ENCODE measurements at regions not wholly inside any gene's neighbourhood (a gene's known extent, or its start where the extent isn't known, plus 50 kb on each side); places are given as distances from the start of the nearest gene placed in this dataset.

GRCh38 chr11:28966951-28967350, 858.8 kb downstream of the METTL15 start:
- Histone ChIP-seq H3K4me2 (no peak overlapping the region), H4K20me1 (no peaks in the 10 kb centered on the region), H3K9me3 (no peaks in the 10 kb centered on the region), H3K4me1 (no peaks in the 10 kb centered on the region), H3K4me3 (no peak overlapping the region), H3K27me3 (no peaks in the 10 kb centered on the region), H3K27ac (no peak overlapping the region), H3K36me3 (no peaks in the 10 kb centered on the region), H3K9ac (no peak overlapping the region)
- TF ChIP-seq Cebpa-rat (IDR thresholded peaks at IDR 0.05): no peak

- Histone ChIP-seq H3K9me3 (no peaks in the 10 kb centered on the region), H3K36me3 (no peaks in the 10 kb centered on the region), H3K27me3 (no peaks in the 10 kb centered on the region), H3K9ac (no peak overlapping the region), H3K4me2 (no peak overlapping the region), H4K20me1 (no peaks in the 10 kb centered on the region), H3K4me3 (no peak overlapping the region), H3K4me1 (no peaks in the 10 kb centered on the region), H3K27ac (no peak overlapping the region)
- TF ChIP-seq Cebpa-rat (IDR thresholded peaks at IDR 0.05): no peak
These were observed 857.6 kb downstream of the METTL15 start for GRCh38 chr11:28965819-28966218.

GRCh38 chr11:28964811-28965210, 856.6 kb downstream of the METTL15 start:
- Histone ChIP-seq H3K9ac (no peak overlapping the region), H3K27ac (no peak overlapping the region), H3K36me3 (no peaks in the 10 kb centered on the region), H3K9me3 (no peaks in the 10 kb centered on the region), H3K27me3 (no peaks in the 10 kb centered on the region), H4K20me1 (no peaks in the 10 kb centered on the region), H3K4me2 (no peak overlapping the region), H3K4me3 (no peak overlapping the region), H3K4me1 (no peaks in the 10 kb centered on the region)
- TF ChIP-seq Cebpa-rat (IDR thresholded peaks at IDR 0.05): no peak

- no peak overlapping the region for H3K4me3 ChIP-seq
- H3K4me2 ChIP-seq: no peak overlapping the region
- H3K9me3 ChIP-seq: no peaks in the 10 kb centered on the region
- no peaks in the 10 kb centered on the region for H3K27me3 ChIP-seq
- no peaks in the 10 kb centered on the region for H3K4me1 ChIP-seq
- H4K20me1 ChIP-seq: no peaks in the 10 kb centered on the region
- H3K27ac ChIP-seq: no peak overlapping the region
- no peaks in the 10 kb centered on the region for H3K36me3 ChIP-seq
- H3K9ac ChIP-seq: no peak overlapping the region
- no peak for TF ChIP-seq Cebpa-rat (IDR thresholded peaks at IDR 0.05)
These were observed 855.0 kb downstream of the METTL15 start for GRCh38 chr11:28963187-28963586.

- TF ChIP-seq Cebpa-rat (IDR thresholded peaks at IDR 0.05): no peak
These were observed 854.3 kb downstream of the METTL15 start for GRCh38 chr11:28962502-28962901.

GRCh38 chr11:28961726-28962125, 853.5 kb downstream of the METTL15 start:
- Histone ChIP-seq H3K36me3 (no peaks in the 10 kb centered on the region), H3K9ac (no peak overlapping the region), H3K27me3 (no peaks in the 10 kb centered on the region), H3K4me2 (no peak overlapping the region), H3K27ac (no peak overlapping the region), H3K4me3 (no peak overlapping the region), H4K20me1 (no peaks in the 10 kb centered on the region), H3K4me1 (no peaks in the 10 kb centered on the region), H3K9me3 (no peaks in the 10 kb centered on the region)
- TF ChIP-seq Cebpa-rat (IDR thresholded peaks at IDR 0.05): no peak

More at GRCh38 chr11:28962502-28962901, 854.3 kb downstream of the METTL15 start:
- no peaks in the 10 kb centered on the region for H4K20me1 ChIP-seq
- H3K4me3 ChIP-seq: no peak overlapping the region
- no peak overlapping the region for H3K27ac ChIP-seq
- H3K36me3 ChIP-seq: no peaks in the 10 kb centered on the region
- no peaks in the 10 kb centered on the region for H3K27me3 ChIP-seq
- no peaks in the 10 kb centered on the region for H3K4me1 ChIP-seq
- H3K9ac ChIP-seq: no peak overlapping the region
- H3K9me3 ChIP-seq: no peaks in the 10 kb centered on the region
- H3K4me2 ChIP-seq: no peak overlapping the region

- Histone ChIP-seq H3K27ac (no peak overlapping the region), H3K9me3 (no peaks in the 10 kb centered on the region), H3K4me3 (no peak overlapping the region), H3K9ac (no peak overlapping the region), H3K36me3 (no peaks in the 10 kb centered on the region), H4K20me1 (no peaks in the 10 kb centered on the region), H3K4me2 (no peak overlapping the region), H3K4me1 (no peaks in the 10 kb centered on the region), H3K27me3 (no peaks in the 10 kb centered on the region)
- TF ChIP-seq Cebpa-rat (IDR thresholded peaks at IDR 0.05): no peak
These were observed 848.3 kb downstream of the METTL15 start for GRCh38 chr11:28956446-28956845.

GRCh38 chr11:28951191-28951590, 843.0 kb downstream of the METTL15 start:
- Histone ChIP-seq H3K4me2 (no peak overlapping the region), H4K20me1 (no peaks in the 10 kb centered on the region), H3K27me3 (no peaks in the 10 kb centered on the region), H3K9me3 (no peaks in the 10 kb centered on the region), H3K27ac (no peak overlapping the region), H3K9ac (no peak overlapping the region), H3K4me3 (no peak overlapping the region), H3K4me1 (no peaks in the 10 kb centered on the region), H3K36me3 (no peaks in the 10 kb centered on the region)
- TF ChIP-seq Cebpa-rat (IDR thresholded peaks at IDR 0.05): no peak

GRCh38 chr11:28939381-28939780, 831.2 kb downstream of the METTL15 start:
- H3K4me2 ChIP-seq: no peak overlapping the region
- no peak overlapping the region for H3K4me3 ChIP-seq
- no peaks in the 10 kb centered on the region for H3K9me3 ChIP-seq
- no peaks in the 10 kb centered on the region for H4K20me1 ChIP-seq
- H3K36me3 ChIP-seq: no peaks in the 10 kb centered on the region
- no peaks in the 10 kb centered on the region for H3K4me1 ChIP-seq
- no peaks in the 10 kb centered on the region for H3K27me3 ChIP-seq
- no peak overlapping the region for H3K27ac ChIP-seq
- H3K9ac ChIP-seq: no peak overlapping the region
- no peak for TF ChIP-seq Cebpa-rat (IDR thresholded peaks at IDR 0.05)

GRCh38 chr11:28938091-28938490, 829.9 kb downstream of the METTL15 start:
- TF ChIP-seq Cebpa-rat (IDR thresholded peaks at IDR 0.05): no peak
- Histone ChIP-seq H3K9me3 (no peaks in the 10 kb centered on the region), H3K36me3 (no peaks in the 10 kb centered on the region), H3K27ac (no peak overlapping the region), H3K27me3 (no peaks in the 10 kb centered on the region), H3K4me3 (no peak overlapping the region), H3K9ac (no peak overlapping the region), H3K4me1 (no peaks in the 10 kb centered on the region), H3K4me2 (no peak overlapping the region), H4K20me1 (no peaks in the 10 kb centered on the region)

- H3K36me3 ChIP-seq: no peaks in the 10 kb centered on the region
- H3K27ac ChIP-seq: no peak overlapping the region
- TF ChIP-seq Cebpa-rat (IDR thresholded peaks at IDR 0.05): no peak
- H4K20me1 ChIP-seq: no peaks in the 10 kb centered on the region
- no peak overlapping the region for H3K4me2 ChIP-seq
- H3K27me3 ChIP-seq: no peaks in the 10 kb centered on the region
- no peaks in the 10 kb centered on the region for H3K4me1 ChIP-seq
- peaks cover 7% of the 10 kb centered on the region; the same call in 1 of the 2 replicates for H3K9me3 ChIP-seq
- no peak overlapping the region for H3K4me3 ChIP-seq
- H3K9ac ChIP-seq: no peak overlapping the region
These were observed 824.8 kb downstream of the METTL15 start for GRCh38 chr11:28932940-28933339.
